NOMO-1 treated with DMSO at 0.1 percent for 48 hours (cell line): ENCODE measurements at regions not wholly inside any gene's neighbourhood (a gene's known extent, or its start where the extent isn't known, plus 50 kb on each side); places are given as distances from the start of the nearest gene placed in this dataset.
A peak's percentile ranks its signal among the peaks of the same experiment; 100 is the strongest.

Experiments used
- DNase-seq: peaks from one replicate; lab custom pipeline; 2025; ENCODE audit not compliant: unreplicated experiment; lab: John Stamatoyannopoulos, UW

- DNase-seq = peak; percentile 34
These were observed 260.3 kb downstream of the SNX13 start for GRCh38 chr7:17680026-17680425.

- DNase-seq = peak; percentile 3
These were observed 259.3 kb downstream of the SNX13 start for GRCh38 chr7:17680943-17681351.

- DNase-seq = no peak
These were observed 258.3 kb downstream of the SNX13 start for GRCh38 chr7:17681965-17682364.

GRCh38 chr7:17682586-17682985 is 257.7 kb downstream of the SNX13 start:
- no peak for DNase-seq

- peak; percentile 16 for DNase-seq
These were observed 255.2 kb downstream of the SNX13 start for GRCh38 chr7:17685141-17685540.

- DNase-seq = no peak
These were observed 252.9 kb downstream of the SNX13 start for GRCh38 chr7:17687361-17687760.

- DNase-seq = no peak
These were observed 250.9 kb downstream of the SNX13 start for GRCh38 chr7:17689361-17689902.

- DNase-seq = peak; percentile 93
These were observed 250.3 kb downstream of the SNX13 start for GRCh38 chr7:17690030-17690429.

GRCh38 chr7:17696422-17696821 is 243.9 kb downstream of the SNX13 start:
- peak; percentile 89 for DNase-seq

- no peak for DNase-seq
These were observed 243.0 kb downstream of the SNX13 start for GRCh38 chr7:17697128-17697881.

- DNase-seq = no peak
These were observed 240.6 kb downstream of the SNX13 start for GRCh38 chr7:17699696-17700095.

GRCh38 chr7:17700138-17700537 is 240.2 kb downstream of the SNX13 start:
- no peak for DNase-seq

- peak; percentile 62 for DNase-seq
These were observed 234.0 kb downstream of the SNX13 start for GRCh38 chr7:17706275-17706674.

- peak; percentile 78 for DNase-seq
These were observed 233.6 kb downstream of the SNX13 start for GRCh38 chr7:17706734-17707133.

GRCh38 chr7:17709127-17709526 is 231.2 kb downstream of the SNX13 start:
- no peak for DNase-seq

- DNase-seq = no peak
These were observed 230.7 kb downstream of the SNX13 start for GRCh38 chr7:17709599-17709998.

GRCh38 chr7:17710312-17710711 is 230.0 kb downstream of the SNX13 start:
- DNase-seq = no peak

GRCh38 chr7:17713584-17713983 is 226.7 kb downstream of the SNX13 start:
- DNase-seq = no peak

- no peak for DNase-seq
These were observed 223.5 kb downstream of the SNX13 start for GRCh38 chr7:17716816-17717215.

GRCh38 chr7:17719998-17720397 is 220.3 kb downstream of the SNX13 start:
- no peak for DNase-seq

- no peak for DNase-seq
These were observed 218.5 kb downstream of the SNX13 start for GRCh38 chr7:17721736-17722285.

- no peak for DNase-seq
These were observed 217.5 kb downstream of the SNX13 start for GRCh38 chr7:17722798-17723197.

- no peak for DNase-seq
These were observed 214.5 kb downstream of the SNX13 start for GRCh38 chr7:17725821-17726220.
